ENCODE measurements at regions not wholly inside any gene's neighbourhood (a gene's known extent, or its start where the extent isn't known, plus 50 kb on each side); places are given as distances from the start of the nearest gene placed in this dataset.
A peak's percentile ranks its signal among the peaks of the same experiment; 100 is the strongest.
"Not testable (repeated sequence)": the region's sequence is repeated elsewhere in the genome, so short reads cannot be mapped to it uniquely, and the experiment has no call there.

- H3K27ac ChIP-seq (ENCODE audit: low read depth, low read length, poor library complexity, severe bottlenecking); H3K4me1 ChIP-seq (ENCODE audit: insufficient read depth, low read length, poor library complexity, severe bottlenecking); H3K27me3 ChIP-seq (replicated peaks; ENCODE audit: insufficient read depth, low read depth, low read length, poor library complexity); CTCF ChIA-PET; DNase-seq (ENCODE audit: low spot score); H3K36me3 ChIP-seq (ENCODE audit: insufficient read depth, low read length, poor library complexity, severe bottlenecking); BruUV-seq (replicated peaks); H3K4me3 ChIP-seq (ENCODE audit: low read depth, low read length, poor library complexity, severe bottlenecking); H3K9me3 ChIP-seq (ENCODE audit: low read depth, low read length, poor library complexity, severe bottlenecking); POLR2A ChIA-PET (ENCODE audit: low non-redundant PET); intact Hi-C loops (cut with micrococcal nuclease; ENCODE audit: unreplicated experiment): not testable (repeated sequence)
These were observed 141.6 kb upstream of the EFCAB3 start for GRCh38 chr17:62238551-62239338.

GRCh38 chr17:62233822-62234481, 146.4 kb upstream of the EFCAB3 start:
- intact Hi-C loops (cut with micrococcal nuclease; ENCODE audit: unreplicated experiment); H3K27ac ChIP-seq (ENCODE audit: low read depth, low read length, poor library complexity, severe bottlenecking); POLR2A ChIA-PET (ENCODE audit: low non-redundant PET); CTCF ChIA-PET; DNase-seq (ENCODE audit: low spot score); BruUV-seq (replicated peaks); H3K4me1 ChIP-seq (ENCODE audit: insufficient read depth, low read length, poor library complexity, severe bottlenecking); H3K27me3 ChIP-seq (replicated peaks; ENCODE audit: insufficient read depth, low read depth, low read length, poor library complexity); H3K4me3 ChIP-seq (ENCODE audit: low read depth, low read length, poor library complexity, severe bottlenecking); H3K9me3 ChIP-seq (ENCODE audit: low read depth, low read length, poor library complexity, severe bottlenecking); H3K36me3 ChIP-seq (ENCODE audit: insufficient read depth, low read length, poor library complexity, severe bottlenecking): not testable (repeated sequence)

GRCh38 chr17:62231293-62231692, 149.1 kb upstream of the EFCAB3 start:
- H3K27ac ChIP-seq (ENCODE audit: low read depth, low read length, poor library complexity, severe bottlenecking); H3K4me1 ChIP-seq (ENCODE audit: insufficient read depth, low read length, poor library complexity, severe bottlenecking); CTCF ChIA-PET; POLR2A ChIA-PET (ENCODE audit: low non-redundant PET); H3K27me3 ChIP-seq (replicated peaks; ENCODE audit: insufficient read depth, low read depth, low read length, poor library complexity); H3K36me3 ChIP-seq (ENCODE audit: insufficient read depth, low read length, poor library complexity, severe bottlenecking); H3K9me3 ChIP-seq (ENCODE audit: low read depth, low read length, poor library complexity, severe bottlenecking); BruUV-seq (replicated peaks); intact Hi-C loops (cut with micrococcal nuclease; ENCODE audit: unreplicated experiment); DNase-seq (ENCODE audit: low spot score); H3K4me3 ChIP-seq (ENCODE audit: low read depth, low read length, poor library complexity, severe bottlenecking): not testable (repeated sequence)

DNA sequence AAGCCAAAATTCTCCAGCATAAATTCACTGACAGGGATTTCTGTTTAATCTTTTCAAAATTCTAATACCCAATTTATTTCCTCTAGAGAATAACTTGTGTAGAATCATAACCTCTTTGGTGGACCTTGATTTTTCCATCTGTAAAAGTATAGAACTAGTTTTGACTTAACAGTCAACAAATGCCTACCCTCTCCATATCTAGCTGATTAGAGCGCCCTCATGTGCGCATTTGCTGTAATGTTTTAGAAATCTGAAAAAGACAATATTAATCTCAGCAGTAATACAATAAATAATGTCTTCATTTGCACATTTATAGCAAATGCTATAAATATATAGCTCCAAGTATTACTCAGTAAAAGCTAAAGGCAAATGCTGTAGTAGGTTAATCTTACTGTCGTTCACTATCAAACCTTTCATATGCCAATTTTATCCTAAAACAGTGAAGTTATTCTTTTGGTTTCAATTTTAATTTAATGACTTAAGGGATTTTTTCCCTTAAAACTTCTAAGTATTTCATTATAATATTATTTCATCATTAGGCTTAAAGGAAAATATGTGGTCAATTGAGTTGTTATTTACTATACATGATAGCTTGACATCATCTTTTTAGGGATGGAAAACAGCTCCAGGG, 153.6 kb upstream of the EFCAB3 start:
- BruUV-seq (replicated peaks): not testable (repeated sequence)

DNA sequence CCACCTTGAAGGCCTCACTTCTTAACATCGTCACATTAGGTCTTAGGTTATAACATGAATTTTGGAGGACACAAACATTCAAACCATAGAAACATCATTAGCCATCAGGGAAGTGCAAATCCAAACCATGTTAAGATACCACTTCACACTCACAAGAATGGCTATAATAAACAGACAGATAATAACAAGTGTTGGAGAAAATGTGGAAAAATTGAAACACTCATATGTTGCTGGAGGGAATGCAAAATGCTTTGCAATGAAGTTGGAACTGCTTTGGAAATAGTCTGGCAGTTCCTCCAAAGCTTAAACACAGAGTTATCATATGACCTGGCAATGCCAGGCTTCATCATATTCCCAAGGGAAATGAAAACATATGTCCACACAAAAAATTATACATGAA, 156.8 kb upstream of the EFCAB3 start:
- H3K27ac ChIP-seq (ENCODE audit: low read depth, low read length, poor library complexity, severe bottlenecking); BruUV-seq (replicated peaks); H3K4me1 ChIP-seq (ENCODE audit: insufficient read depth, low read length, poor library complexity, severe bottlenecking); DNase-seq (ENCODE audit: low spot score); H3K9me3 ChIP-seq (ENCODE audit: low read depth, low read length, poor library complexity, severe bottlenecking); intact Hi-C loops (cut with micrococcal nuclease; ENCODE audit: unreplicated experiment); H3K27me3 ChIP-seq (replicated peaks; ENCODE audit: insufficient read depth, low read depth, low read length, poor library complexity); CTCF ChIA-PET; POLR2A ChIA-PET (ENCODE audit: low non-redundant PET); H3K4me3 ChIP-seq (ENCODE audit: low read depth, low read length, poor library complexity, severe bottlenecking); H3K36me3 ChIP-seq (ENCODE audit: insufficient read depth, low read length, poor library complexity, severe bottlenecking): not testable (repeated sequence)

More for the DNA sequence above, 153.6 kb upstream of the EFCAB3 start:
- H3K27me3 ChIP-seq (replicated peaks; ENCODE audit: insufficient read depth, low read depth, low read length, poor library complexity); DNase-seq (ENCODE audit: low spot score); CTCF ChIA-PET; H3K4me1 ChIP-seq (ENCODE audit: insufficient read depth, low read length, poor library complexity, severe bottlenecking); intact Hi-C loops (cut with micrococcal nuclease; ENCODE audit: unreplicated experiment); H3K9me3 ChIP-seq (ENCODE audit: low read depth, low read length, poor library complexity, severe bottlenecking); H3K36me3 ChIP-seq (ENCODE audit: insufficient read depth, low read length, poor library complexity, severe bottlenecking); POLR2A ChIA-PET (ENCODE audit: low non-redundant PET); H3K27ac ChIP-seq (ENCODE audit: low read depth, low read length, poor library complexity, severe bottlenecking); H3K4me3 ChIP-seq (ENCODE audit: low read depth, low read length, poor library complexity, severe bottlenecking): not testable (repeated sequence)
- peak; percentile 34; the same call in 1 of the 2 replicates for TF ChIP-seq CTCF (conservative IDR thresholded peaks at IDR 0.05; ENCODE audit: low read depth, low read length)
